Mucosa of gallbladder (tissue), 1 donor: ENCODE measurements at regions not wholly inside any gene's neighbourhood (a gene's known extent, or its start where the extent isn't known, plus 50 kb on each side); places are given as distances from the start of the nearest gene placed in this dataset.
"Not testable (repeated sequence)": the region's sequence is repeated elsewhere in the genome, so short reads cannot be mapped to it uniquely, and the experiment has no call there.

Source experiments
- DNase-seq: peaks from one replicate; pipeline ENCODE4 v3.0.0-alpha.2; 2020; ENCODE audit warnings: low spot score
- donor health status: DM: no; HTN: no; CAD: no.

DNA sequence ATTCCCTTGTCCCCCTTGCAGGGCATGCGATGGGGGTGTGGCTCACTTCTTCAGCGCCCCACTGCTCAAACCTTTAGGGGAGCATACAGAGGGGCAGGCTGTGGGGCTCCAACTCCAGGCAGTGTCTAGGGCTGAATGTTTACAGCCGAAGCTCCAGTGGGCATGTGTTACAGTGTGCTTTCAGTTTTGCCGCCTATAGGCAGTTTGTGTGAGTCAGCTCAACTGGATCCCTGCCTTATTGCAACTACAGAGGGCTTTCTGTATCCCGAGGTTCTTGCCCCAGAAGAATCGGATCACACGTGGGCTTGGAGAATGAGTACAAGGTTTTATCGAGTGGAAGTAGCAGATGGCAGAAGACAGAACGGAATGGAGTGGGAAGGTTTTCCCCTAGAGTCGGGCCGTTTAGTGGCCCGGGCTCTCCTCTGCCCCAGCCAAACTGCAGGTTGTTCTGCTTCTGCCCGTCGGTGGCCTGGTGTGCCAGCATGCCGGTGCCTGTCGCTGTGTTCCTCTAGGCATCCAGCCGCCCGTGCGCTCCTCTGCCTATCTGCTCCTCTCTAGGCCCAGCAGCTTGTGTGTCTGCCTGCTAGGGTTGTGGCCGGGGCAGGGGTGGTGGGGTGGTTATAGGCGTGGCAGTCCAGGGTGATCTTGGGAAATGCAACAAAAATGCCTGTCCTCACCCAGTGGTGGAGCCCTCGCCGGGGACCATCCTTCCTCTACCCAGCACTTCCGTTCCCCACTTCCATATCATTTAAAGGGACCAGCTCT, 435.9 kb upstream of the SGCG start:
- DNase-seq = no peak

GRCh38 chr13:22748866-22749577, 431.8 kb upstream of the SGCG start:
- no peak for DNase-seq

GRCh38 chr13:22749626-22750025, 431.2 kb upstream of the SGCG start:
- DNase-seq = no peak

DNA sequence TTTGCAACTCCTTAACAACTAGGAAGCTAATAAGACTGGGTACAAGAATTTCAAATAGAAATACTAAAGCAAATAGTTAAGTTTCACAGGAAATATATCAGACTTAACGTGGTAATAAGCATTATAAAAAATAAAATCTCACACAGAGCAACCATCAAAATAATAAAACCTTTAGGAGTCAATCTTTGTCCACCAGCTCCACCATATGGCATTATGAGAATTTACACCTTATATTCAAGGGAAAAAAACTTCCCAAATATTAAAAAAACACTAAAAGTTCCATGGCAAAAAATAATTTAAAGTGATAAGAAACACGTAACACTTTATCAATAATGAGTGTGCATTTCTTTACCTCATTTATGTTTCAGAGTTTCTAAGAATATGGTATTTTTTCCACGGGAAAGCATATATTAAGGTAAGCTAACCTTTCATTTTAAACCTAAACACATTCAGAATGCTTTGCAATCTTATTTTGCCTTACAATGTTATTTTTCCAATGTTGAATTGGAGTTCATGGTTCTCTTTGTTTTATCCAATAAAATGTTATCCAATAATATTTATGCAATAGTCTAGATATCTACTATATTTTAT, 423.2 kb upstream of the SGCG start:
- no peak for DNase-seq

DNA sequence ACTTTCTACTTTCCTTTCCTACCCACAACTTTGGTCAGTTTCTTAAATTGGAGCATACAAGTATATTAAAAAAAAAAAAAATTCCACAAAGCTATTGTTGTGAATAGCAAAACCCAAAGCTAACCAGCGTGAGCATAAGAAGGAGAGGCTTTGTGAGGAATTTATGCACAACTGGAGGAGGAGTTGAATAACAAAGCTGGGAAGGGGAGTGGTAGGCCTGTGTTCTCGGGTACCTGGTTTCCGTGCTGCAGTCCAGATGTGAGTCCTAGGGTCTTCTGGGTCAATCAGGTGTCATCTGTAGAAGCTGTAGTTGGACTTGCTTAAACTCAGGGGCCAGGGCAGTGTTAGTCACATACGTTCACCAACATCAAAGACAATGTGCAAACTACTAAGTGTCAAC, 422.5 kb upstream of the SGCG start:
- DNase-seq = no peak

GRCh38 chr13:22761709-22762108, 419.1 kb upstream of the SGCG start:
- DNase-seq = no peak

GRCh38 chr13:22765547-22765946, 415.2 kb upstream of the SGCG start:
- no peak for DNase-seq

DNA sequence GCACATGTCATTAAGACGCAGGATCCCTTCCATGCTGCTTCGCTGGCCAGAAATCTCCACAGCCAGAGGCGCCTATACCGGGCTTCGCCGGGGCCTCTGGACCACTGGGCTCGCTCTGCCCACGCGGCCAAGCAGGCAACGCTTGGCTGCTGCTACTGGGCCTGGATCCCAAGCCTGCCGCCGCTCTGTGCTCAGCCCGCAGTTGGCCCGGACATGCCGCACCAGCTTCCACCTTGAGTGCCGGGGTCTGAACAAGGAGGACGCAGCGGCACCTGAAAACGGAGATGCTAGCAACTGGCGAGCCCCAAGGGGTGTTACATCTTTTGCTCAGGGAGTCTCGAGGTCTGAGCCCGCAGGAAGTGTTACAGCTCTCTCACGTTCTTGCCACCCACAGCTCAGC, 409.9 kb upstream of the SGCG start:
- DNase-seq = no peak

GRCh38 chr13:22773465-22773864, 407.3 kb upstream of the SGCG start:
- DNase-seq = no peak

DNA sequence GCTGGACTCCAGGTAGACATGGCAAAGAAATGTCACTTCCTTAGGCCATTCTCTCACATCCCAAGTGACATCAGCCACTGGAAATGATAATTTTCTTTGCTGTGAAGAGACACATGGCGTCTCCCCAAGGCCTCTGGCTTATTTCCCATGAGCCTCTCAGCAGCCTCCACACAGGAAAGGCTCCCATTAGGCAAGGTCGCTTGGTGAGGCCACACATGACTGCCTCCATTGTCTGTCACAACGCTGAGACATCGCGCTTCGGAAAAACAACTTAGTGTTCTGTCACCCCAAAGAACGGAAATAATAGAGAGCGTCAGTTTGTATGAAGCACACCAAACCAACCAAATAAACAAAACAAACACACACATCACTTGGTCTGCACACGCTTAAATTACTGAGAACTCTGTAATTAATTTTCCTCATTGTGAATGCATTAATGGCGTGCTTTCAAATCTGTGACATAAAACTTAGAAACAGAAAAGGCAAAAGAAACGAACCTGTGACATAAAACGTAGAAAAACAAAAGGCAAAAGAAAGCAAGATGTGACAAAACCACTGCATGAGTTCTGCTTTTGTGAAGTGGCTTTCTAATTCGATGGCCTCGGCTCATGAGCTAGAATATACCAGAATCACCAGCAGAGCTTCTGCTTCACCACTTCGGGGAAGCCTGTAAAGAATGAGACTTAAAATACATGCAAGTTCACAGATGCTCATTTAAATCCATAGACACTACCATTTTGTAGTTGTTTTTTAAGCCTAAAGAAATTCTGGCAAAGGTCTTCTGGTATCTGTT, 404.2 kb upstream of the SGCG start:
- DNase-seq = no peak

- DNase-seq = no peak
Measured at GRCh38 chr13:22777207-22777606, 403.6 kb upstream of the SGCG start.

DNA sequence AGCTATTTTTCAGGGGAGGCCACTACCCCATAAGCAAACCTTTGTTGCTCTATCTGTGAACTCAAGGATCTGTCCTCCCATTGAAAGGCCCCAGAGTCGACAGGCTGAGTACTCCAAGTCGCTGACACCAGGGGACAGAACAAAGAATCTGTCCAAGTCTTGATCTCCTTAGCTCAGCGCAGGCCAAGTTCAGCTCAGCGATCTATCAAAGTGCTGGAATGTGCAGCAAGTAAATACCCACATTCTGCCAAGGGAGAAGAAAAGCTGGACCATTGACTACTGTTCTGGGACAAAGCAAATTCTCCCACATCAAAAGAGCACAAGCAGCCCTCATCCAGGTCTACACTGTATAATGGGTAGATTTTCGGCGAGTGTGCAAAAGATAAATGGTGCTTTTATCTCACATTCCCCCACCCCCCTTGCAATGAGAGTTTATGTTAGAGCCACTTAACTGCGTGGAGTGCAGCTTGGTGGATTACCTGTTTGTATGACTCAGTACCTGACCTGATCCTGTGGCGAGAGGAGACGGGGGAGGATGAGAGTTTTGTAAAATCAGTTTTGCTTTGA, 391.7 kb upstream of the SGCG start:
- no peak for DNase-seq

DNA sequence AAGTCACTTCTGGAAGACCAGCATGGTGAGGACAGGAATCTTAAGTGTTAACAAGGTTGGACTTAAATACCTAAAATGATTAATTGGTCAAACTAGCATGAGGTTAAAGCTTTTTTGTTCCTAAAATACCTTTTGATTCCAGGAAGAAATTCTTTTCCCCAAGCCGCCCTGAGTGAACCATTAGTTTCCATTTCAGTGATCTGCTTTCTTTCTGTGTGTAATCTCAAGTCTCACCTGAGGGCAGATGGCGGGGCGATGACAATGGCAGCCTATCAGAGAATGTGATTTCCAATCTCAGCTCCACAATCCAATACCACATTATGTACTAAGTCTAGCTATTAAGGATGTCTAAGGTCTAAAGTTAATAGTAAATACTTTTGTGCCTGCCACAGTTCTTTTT, 390.9 kb upstream of the SGCG start:
- DNase-seq = no peak

- no peak for DNase-seq
Measured at GRCh38 chr13:22793598-22794134, 387.1 kb upstream of the SGCG start.

DNA sequence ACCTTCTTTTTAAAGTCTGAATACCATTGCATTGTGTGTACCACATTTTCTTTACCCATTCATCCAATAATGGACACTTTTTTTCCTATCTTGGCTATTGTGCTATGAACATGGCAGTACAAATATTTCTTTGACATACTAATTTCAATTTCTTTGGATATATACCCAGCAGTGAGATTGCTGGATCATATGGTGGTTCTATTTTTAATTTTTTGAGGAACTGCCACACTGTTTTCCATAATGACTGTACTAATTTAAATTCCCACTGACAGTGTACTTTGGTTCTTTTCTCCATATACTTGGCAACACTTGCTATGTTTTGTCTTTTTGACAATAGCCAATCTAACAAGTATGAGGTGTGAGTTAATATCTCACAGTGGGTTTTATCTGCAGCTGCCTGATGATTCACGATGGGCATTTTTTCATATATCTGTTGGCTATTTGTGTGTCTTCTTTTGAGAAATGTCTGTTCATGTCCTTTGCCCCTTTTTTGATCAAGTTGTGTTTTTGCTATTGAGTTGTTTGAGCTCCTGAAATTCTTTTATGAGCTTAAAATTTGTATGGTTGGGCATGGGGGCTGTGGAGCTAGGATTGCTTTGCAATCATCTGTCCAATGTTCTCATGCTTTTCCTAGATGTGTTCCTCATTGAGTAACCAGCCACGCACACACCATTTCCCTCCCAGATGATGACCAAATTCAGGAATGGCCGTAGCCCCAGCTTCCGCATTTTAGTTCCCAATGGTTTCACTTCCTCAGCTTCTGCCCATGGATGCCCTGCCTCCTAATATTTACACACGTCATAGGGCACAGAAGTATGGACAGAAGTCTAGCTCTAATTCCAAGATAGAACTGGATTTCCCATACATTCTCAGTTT, 380.0 kb upstream of the SGCG start:
- DNase-seq = peak; percentile 33

DNA sequence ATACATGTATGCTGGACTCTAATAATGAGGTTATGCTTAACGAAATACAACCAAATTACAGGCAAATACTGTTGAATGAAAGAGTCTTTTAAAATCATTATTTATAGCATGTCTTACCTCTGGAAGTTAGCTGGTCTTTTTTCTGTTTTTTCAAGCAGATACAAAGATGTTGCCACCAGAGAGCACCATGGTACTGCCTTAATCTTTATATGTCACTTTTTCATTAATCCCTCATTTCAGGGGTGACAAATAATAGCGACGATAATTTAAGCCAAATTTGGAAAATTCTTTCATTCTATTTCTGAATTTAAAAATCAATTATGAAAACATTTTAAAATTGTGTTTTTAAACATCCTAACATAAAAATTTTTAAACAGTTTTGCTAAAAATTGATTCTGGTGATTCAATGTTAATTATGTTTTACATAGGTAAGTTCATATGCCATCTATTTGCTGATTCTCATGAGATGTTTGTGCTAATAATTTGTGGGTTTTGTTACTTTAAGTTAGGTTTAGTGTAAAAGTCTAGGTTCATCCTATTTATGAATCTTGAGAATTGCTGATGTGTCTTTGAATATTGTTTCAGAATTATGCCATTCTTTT, 379.3 kb upstream of the SGCG start:
- DNase-seq = no peak

DNA sequence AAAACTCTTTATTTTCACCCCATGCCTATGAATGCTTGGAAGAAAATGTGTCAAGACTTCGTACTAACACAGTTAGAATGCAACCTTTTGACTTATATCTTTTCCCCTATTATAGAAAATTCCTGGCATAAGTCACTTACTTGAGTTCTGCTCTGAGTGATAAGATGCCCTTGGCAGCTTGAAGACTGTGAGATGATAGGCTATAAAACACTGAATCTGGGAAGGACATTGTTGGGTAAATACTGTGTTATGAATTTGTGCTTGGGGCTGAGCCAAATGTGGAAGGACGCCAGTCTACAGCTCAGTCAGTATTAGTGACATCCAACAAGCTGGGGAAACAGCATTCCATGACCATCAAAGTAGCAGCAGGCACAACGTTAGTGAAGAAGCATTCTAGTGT, 368.0 kb upstream of the SGCG start:
- no peak for DNase-seq

GRCh38 chr13:22813531-22814377, 367.0 kb upstream of the SGCG start:
- not testable (repeated sequence) for DNase-seq

DNA sequence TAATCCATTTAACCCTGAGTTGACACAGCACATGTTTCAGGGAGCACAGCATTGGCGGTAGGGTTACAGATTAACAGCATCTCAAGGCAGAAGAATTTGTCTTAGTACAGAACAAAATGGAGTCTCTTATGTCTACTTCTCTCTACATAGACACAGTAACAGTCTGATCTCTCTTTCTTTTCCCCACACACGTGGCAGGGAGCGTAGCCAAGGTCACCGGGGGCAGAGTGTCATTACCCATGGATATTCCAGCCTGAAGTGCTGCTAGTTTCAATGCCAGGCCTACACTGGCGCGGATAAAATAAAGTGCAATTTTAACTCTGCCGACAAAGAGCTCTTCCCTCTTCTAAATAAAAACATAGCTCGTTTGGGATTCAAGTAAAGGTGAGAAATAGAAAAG, 366.3 kb upstream of the SGCG start:
- not testable (repeated sequence) for DNase-seq
